ENCODE measurements at regions not wholly inside any gene's neighbourhood (a gene's known extent, or its start where the extent isn't known, plus 50 kb on each side); places are given as distances from the start of the nearest gene placed in this dataset.

GRCh38 chr16:82497139-82497538 lies 129.6 kb upstream of the CDH13 start:
- no peak for DNase-seq

GRCh38 chr16:82488460-82488859 lies 138.3 kb upstream of the CDH13 start:
- DNase-seq: no peak

GRCh38 chr16:82481455-82481854 lies 145.3 kb upstream of the CDH13 start:
- DNase-seq: no peak

GRCh38 chr16:82476786-82477185 lies 150.0 kb upstream of the CDH13 start:
- DNase-seq: no peak

GRCh38 chr16:82470620-82471152 lies 156.1 kb upstream of the CDH13 start:
- no peak for DNase-seq

- no peak for DNase-seq
Measured at GRCh38 chr16:82470016-82470415, 156.8 kb upstream of the CDH13 start.

- no peak for DNase-seq
Measured at GRCh38 chr16:82464187-82464586, 162.6 kb upstream of the CDH13 start.

GRCh38 chr16:82460766-82461165 lies 166.0 kb upstream of the CDH13 start:
- no peak for DNase-seq

- no peak for DNase-seq
Measured at GRCh38 chr16:82459580-82460256, 167.1 kb upstream of the CDH13 start.

GRCh38 chr16:82456683-82457082 lies 170.1 kb upstream of the CDH13 start:
- DNase-seq: no peak

- DNase-seq: no peak
Measured at GRCh38 chr16:82454566-82454965, 172.2 kb upstream of the CDH13 start.

GRCh38 chr16:82454152-82454551 lies 172.6 kb upstream of the CDH13 start:
- DNase-seq: no peak

- no peak for DNase-seq
Measured at GRCh38 chr16:82452004-82452756, 174.6 kb upstream of the CDH13 start.

GRCh38 chr16:82451449-82451848 lies 175.3 kb upstream of the CDH13 start:
- DNase-seq: no peak

- no peak for DNase-seq
Measured at GRCh38 chr16:82440336-82440735, 186.4 kb upstream of the CDH13 start.

GRCh38 chr16:82439678-82440293 lies 187.0 kb upstream of the CDH13 start:
- DNase-seq: no peak

- DNase-seq: no peak
Measured at GRCh38 chr16:82433042-82433441, 193.7 kb upstream of the CDH13 start.

- no peak for DNase-seq
Measured at GRCh38 chr16:82432261-82432660, 194.5 kb upstream of the CDH13 start.

- no peak for DNase-seq
Measured at GRCh38 chr16:82425661-82426060, 201.1 kb upstream of the CDH13 start.

- DNase-seq: no peak
Measured at GRCh38 chr16:82421851-82422250, 204.9 kb upstream of the CDH13 start.

- no peak for DNase-seq
Measured at GRCh38 chr16:82419332-82419731, 207.4 kb upstream of the CDH13 start.

GRCh38 chr16:82414476-82414875 lies 212.3 kb upstream of the CDH13 start:
- no peak for DNase-seq

GRCh38 chr16:82412770-82413169 lies 214.0 kb upstream of the CDH13 start:
- no peak for DNase-seq

- no peak for DNase-seq
Measured at GRCh38 chr16:82405736-82406135, 221.0 kb upstream of the CDH13 start.
